IPS DF 4.7 (cell line): ENCODE measurements at regions not wholly inside any gene's neighbourhood (a gene's known extent, or its start where the extent isn't known, plus 50 kb on each side); places are given as distances from the start of the nearest gene placed in this dataset.

Experiments
- DNase-seq: peaks from one replicate; pipeline ENCODE4 v3.0.0-alpha.2; 2013; ENCODE audit warnings: low spot score; ENCODE audit errors: extremely low read depth

DNA sequence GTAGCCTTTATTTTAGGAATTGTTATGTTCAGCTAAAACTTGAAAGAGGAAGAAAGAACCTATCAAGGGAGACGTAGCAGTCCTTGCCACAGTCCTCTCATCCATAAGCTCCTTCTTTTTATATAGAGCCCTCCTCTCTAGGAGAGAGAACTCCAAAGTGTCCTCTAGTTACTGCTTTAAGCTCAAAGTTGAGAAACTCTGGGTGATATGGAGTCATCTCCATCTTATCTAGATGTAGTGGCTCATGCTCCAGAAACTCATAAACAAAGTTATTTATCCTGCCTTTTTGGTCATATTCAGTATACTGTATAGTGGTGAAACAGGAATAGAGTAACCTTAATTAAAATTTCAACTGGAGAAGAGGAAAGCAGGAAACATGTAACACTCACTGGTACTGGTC lies 90.4 kb upstream of the ATF7IP start:
- DNase-seq, result no peak

- no peak for DNase-seq
Measured at GRCh38 chr12:14275886-14276285, 89.6 kb upstream of the ATF7IP start.

DNA sequence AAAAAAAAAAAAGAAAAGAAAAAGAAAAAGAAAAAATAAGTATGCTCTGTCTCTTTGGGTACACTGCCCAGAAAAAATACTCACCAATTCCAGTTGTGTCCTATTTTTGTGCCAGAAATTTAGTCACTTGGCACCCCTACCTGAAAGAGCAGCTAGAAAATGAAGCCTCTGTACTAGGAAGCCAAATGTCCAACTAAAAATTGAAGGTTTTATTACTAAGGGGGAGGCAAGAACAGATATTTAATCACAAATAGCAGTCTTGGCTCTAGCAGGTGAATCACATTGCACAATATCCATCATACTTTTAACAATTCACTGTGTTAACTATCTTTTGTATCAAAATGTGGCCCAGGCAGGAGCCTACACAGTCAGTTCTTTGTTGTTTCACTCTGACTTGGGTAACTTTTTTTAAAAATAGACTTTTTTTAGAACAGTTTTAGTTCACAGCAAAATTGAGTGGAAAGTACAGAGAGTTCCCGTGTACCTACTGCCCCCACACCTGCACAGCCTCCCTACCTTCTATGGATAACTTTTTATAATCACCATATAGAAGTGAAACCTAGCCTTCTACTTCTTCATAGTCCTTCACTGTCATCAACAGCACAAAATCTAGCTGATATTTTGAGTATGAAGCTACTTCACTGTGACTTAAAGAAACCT lies 87.1 kb upstream of the ATF7IP start:
- no peak for DNase-seq

- DNase-seq, result no peak
Measured at GRCh38 chr12:14279845-14280244, 85.6 kb upstream of the ATF7IP start.

- no peak for DNase-seq
Measured at GRCh38 chr12:14280921-14281320, 84.6 kb upstream of the ATF7IP start.

GRCh38 chr12:14281539-14281938 lies 83.9 kb upstream of the ATF7IP start:
- no peak for DNase-seq

DNA sequence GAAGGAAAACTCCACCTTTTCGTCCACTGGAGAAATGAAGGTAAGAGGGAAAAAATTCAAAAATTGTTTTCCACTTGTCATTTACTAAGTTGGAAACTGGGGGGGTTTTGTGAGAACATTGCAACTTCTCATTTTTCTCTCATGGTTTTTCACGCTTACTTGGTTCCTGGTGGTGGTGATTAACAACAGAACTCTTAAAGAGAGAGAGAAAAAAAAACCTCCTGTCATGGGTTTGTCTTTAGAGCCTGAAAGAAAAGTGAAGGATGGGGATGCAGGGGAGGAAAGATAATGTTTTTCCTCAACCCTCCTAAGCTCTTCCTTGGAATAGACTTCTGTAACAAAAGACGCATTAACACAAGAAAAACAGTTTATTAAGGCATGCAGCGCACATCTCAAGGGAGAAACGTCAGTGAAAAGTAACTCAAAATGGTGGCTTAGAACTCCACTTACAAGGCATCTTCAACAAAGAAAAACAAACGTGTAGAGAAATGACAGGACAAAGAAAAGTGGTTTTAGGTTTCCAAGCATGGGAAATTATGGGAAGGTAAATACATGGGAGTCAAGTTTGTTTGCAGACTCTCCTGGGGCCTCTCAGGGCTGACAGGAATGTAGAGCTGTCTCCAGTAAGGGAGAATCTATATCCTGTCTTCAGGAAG lies 81.9 kb upstream of the ATF7IP start:
- no peak for DNase-seq

GRCh38 chr12:14284184-14284722 lies 81.2 kb upstream of the ATF7IP start:
- DNase-seq, result no peak

DNA sequence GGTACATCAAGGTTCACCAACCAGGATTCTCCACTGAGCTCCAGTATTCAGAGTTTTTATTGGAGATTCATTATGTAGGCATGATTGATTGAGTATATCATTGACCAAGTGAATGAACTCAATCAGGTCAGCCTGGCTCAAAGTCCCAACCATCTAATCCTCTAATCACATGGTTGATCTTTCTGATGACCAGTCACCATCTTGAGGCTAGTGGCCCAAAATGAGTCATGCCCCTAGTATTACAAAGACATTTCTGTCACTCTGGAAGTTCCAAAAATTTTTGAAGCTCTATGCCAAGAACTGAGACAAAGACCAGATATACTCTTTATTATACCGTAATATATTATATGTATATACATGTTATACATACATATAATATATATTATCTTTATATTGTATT lies 75.9 kb upstream of the ATF7IP start:
- no peak for DNase-seq

DNA sequence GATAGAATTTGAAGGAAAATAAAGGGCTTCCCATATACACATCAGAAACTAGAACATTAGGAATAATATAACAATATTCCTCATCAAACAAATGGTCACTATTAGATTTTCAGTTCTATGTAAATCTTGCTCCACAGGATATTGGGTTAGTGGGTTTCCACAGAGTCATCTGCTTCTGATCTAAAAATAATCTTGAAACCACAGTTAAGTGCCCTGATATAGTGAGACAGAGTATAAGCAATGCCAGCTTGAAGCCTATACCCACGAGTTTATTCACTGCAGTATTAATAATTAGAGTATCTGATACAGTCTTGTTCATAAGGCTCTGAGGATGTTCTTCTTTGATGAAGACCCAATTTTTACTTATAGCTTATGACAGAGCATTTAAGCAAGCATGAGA lies 74.5 kb upstream of the ATF7IP start:
- DNase-seq, result no peak

DNA sequence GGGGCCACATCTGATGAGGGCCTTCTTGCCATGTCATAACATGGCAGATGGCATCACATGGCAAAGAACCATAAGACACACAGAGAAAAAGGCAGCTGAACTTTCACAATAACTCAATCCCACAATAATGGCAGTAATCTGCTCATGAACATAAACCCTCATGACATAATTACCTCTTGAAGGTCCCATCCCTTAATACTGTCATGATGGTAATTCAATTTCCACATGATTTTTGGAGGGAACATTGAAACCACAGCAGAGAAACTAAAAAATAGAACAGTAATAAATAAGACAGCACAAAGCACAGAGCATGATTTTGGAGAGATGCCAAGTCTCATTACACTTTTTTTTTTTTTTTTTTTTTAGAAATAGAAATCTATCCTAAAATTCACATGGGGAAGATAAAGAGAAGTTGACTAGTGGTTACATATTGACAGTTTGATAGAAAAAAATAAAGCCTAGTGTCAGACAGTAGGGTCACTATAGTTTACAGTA lies 61.8 kb upstream of the ATF7IP start:
- no peak for DNase-seq

DNA sequence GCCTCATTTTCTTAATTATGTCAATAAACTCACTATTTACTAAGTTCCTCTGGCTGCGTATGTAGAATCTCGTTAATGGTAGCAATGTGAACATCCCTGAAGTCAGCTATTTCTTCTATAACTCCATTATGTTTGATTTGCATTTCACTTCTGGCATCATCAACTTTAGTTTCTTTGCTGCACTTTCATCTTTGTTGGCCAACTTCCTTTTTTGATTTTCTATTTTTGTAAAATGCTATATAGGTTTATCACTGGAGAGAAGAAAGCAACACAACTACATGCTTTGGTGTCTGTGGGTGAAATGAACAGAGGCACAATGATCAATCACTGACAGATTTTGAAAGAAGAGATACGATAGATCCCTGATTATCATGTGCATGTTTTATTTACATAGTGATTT lies 58.5 kb upstream of the ATF7IP start:
- no peak for DNase-seq

- DNase-seq, result no peak
Measured at GRCh38 chr12:14308516-14308915, 57.0 kb upstream of the ATF7IP start.

DNA sequence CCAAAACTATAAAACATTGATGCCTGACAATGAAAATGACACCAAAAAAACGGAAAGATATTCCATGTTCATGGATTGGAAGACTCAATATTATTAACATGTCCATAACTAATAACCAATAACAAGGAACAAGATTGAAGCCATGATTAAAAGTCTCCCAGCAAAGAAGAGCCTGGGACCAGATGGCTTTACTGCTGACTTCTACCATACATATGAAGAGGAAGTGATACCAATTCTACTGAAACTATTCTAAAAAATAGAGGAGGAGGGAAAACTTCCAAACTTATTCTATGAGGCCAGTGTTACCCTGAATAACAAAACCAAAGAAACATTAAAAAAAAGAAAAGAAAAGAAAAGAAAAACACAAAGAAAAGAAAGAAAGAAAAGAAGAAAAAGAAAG lies 54.6 kb upstream of the ATF7IP start:
- no peak for DNase-seq

- no peak for DNase-seq
Measured at GRCh38 chr12:14313379-14314138, 51.9 kb upstream of the ATF7IP start.

DNA sequence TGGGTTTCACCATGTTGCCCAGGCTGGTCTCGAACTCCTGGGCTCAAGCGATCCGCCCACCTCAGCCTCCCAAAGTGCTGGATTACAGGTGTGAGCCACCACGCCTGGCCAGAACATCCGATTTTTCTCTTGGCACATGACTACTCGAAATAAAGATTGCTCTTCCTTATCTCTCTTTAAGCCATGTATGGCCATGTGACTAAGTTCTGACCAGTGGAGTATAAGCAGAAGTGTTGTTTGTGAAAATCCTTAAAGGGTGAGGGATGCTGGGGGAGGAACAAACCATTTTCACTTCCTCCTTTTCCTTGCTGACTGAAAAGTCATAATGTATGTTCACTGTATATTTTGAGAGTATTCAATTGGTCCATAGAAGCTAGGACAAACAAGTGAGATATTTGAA lies 50.7 kb upstream of the ATF7IP start:
- DNase-seq, result no peak

DNA sequence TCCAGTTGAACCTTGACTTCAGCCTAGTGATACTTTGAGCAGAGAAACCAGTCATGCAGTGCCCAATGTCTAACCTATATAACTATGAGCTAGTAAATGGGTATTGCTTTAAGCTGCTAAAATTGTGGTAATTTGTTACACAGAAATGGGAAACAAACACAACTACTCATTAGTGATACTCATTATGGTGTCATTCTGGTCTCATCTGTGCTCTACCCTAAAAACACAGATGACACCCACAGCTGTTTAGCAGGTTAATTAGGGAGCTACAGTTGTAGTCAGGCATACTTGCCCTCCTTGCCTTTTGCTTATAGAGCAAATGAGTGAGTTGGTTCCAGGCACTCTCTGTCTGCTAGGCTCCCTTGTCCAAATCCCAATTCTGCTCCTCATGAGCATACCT lies 50.0 kb upstream of the ATF7IP start:
- no peak for DNase-seq
